CD4-positive, alpha-beta T cell treated with Interleukin-21 for 1 hour (primary cell): ENCODE measurements at regions not wholly inside any gene's neighbourhood (a gene's known extent, or its start where the extent isn't known, plus 50 kb on each side); places are given as distances from the start of the nearest gene placed in this dataset.

Experiments used
- DNase-seq: peaks from one replicate; pipeline ENCODE4 v3.0.0-alpha.2; 2020

DNA sequence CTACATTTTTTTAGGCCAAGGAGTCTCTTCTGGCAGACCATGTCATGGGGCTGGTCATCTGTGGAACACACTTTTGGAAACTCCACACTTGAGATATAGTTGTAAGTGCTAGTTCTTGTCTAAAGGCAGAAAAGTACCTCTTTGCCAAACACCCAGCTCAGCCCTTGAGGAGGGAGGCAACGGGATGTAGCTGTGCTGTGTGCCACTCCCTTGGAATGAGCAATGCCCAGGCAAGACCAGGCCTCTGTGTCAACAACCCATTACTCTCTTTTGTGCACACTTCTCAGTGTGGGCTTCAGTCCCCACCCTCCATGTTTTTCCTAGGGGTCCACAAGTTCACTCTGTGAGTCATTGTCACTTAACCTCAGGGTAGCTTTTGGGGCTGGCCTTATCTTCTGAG is 528.3 kb upstream of the CFAP20DC start:
- no peak for DNase-seq

DNA sequence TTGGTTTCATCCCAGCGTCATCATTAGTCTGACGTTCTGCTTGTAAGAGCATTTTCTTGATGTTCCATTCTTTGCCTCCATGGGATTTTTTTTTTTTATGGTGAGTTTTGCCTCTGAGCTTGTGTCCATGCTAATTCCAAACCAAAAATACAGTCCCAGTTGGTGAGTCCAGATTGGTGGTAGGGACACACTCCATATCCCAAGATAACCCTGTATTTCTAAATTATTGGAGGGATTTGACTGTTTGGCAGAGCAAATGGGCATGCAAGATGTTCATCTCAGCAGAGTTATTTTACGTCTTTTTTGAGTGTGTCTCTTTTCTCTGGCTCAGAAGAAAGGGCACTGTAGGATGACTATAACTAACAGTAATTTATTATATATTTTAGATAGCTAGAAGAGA is 526.8 kb upstream of the CFAP20DC start:
- no peak for DNase-seq

DNA sequence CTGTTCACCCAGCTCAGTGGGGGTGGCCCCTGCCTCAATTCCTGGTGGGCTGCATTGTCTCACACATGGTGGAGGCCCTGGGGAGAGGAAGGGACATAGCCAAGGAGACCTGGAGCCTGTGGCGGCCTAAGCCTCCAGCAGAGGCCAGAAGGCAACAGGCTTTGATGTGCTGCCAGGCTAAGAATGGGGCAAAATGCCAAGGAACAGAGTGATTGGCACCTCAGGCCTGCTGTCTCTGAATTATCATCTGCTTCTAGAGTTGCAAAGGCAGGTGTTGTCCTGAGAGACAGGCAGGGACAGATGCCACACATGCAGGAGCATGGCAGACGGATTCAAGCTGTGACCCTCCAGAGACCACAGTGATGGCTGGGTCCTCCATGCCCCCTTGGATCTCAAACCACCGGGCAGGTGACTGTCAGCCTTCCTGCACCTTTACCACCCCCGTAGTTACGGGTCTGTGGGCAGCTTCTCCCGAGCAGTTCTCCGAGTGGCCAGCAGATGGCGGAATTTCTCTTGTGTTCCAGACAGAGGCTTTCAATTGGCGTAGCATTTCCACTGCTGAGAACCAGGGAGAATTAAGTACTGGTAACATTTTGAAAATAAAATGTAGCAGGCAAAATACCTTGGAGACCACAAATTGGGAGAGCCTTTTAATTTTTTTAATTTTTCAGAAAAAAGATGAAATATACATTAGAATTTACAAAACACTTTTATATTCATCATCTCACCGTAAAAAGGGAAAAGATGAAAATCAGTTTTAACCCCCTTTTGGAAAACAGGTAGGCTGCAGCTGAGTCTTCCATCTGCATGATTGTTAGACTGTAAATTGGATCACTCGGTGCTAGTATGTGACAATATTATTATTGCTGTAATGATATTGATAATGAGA is 525.5 kb upstream of the CFAP20DC start:
- peak; percentile 83 for DNase-seq

DNA sequence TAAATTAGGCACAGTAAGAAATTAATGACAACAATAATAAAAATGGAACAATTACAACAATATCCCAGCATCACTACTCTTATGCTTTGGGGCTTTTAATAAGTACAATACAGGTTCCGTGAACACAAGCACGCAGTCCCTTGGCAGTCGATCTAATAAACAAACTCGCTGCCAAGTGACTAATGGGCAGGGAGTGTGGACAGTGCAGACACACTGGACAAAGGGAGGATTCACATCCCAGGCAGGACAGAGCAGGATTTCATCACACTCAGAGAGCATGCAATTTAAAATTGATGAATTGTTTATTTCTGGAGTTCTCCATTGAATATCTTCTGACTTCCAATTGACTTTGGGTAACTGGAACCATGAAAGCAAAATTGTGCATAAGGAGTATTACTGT is 524.1 kb upstream of the CFAP20DC start:
- DNase-seq = no peak

DNA sequence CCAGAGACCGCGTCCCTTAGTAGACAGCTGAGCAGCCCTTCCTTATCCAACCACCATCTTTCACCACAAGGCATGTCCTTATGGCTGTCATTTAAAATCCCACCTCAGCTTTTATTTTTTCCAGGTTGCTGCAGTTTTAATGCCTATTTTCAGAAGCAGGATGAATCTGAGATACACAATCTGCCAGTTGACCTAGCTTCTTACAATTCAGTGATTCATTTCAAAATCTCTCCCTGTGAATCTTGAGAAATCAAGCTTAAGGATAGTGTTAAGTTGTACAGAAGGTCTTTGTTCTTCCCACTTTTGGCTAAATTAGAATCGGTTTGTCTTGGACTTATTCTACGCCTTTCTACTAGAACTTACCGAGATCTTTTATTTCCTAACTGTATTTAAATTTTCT is 522.3 kb upstream of the CFAP20DC start:
- no peak for DNase-seq

DNA sequence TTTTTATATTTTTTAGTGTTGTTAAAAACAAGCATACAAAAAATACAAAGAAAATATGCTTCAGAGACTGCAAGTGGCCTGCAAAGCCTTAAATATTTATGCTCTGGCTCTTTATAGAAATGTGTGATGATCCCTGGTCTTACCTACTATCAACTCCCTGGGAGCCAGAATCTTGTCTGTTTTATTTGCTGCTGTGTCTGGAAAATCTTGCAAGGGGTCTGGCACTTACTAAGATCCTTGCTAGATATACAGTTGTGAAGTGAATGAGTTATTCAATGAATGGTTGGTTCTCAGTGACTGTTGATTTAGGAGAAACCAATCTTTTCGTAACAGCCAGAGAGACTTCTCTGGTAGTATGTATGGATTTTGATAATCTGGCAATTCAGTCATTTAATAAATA is 521.0 kb upstream of the CFAP20DC start:
- DNase-seq = no peak

GRCh38 chr3:59567661-59568060 is 517.8 kb upstream of the CFAP20DC start:
- DNase-seq = no peak

DNA sequence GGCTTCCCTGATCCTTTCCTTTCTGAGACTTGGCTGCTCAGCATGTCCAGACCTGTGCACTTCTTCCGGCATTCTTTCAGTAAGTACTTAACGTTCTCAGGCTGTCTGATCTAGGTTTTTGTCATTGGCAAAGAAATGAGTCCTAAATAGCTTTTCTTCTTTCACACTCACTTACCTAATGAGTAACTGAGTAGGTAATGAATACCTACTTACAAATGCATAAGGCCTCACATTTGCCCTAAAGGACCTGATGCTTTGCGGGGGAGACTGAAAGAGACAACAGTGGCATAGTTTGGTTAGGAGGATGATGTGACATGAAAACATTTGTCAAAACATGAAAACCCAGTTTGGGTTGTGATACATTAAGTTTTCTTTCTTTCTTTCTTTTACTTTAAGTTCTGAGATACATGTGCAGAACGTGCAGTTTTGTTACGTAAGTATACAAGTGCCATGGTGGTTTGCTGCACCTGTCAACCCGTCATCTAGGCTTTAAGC is 516.7 kb upstream of the CFAP20DC start:
- DNase-seq = no peak

DNA sequence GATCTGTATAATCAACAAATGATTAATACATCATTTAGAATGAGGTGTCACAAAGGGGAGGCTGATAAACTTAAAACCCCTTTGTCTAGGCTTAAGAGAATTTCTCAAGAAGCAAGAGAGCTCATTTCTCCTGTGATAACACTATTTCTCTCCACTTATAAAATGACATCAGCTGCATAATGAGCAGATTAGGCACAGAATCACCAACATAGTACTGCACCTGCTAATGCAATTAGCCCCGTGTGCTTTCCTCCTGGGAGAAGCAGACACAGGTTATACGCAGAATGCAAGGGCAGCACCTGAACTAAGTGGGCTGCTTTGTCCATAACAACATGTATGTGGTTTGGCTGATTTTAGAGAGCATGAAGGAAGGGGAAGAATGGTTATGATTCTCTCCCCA is 515.3 kb upstream of the CFAP20DC start:
- no peak for DNase-seq

GRCh38 chr3:59563966-59564365 is 514.1 kb upstream of the CFAP20DC start:
- no peak for DNase-seq

DNA sequence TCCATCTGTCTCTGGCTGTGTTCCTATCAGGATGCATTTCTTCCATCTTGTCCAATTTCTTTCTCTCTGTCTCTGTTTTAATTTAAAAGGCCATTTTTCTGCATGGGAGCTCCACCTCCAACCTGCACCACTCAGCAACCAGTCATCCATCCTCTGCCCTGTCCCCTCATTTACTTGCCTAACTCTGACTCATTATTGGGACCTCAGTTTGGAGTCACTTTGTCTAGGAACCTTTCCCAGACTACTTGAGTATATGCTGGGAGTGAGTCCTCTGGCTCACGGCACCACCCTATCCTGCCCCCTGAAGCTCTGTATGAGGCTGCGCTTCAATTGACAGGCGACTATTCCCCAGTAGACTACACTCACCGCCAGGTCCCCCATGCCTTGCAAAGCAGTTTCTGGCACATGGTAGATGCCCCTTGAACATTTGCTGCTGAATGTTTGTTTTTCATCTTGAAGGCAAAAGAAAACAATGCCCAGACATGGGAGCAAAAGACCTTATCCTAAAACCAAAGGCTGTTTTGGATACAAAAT is 513.3 kb upstream of the CFAP20DC start:
- no peak for DNase-seq

DNA sequence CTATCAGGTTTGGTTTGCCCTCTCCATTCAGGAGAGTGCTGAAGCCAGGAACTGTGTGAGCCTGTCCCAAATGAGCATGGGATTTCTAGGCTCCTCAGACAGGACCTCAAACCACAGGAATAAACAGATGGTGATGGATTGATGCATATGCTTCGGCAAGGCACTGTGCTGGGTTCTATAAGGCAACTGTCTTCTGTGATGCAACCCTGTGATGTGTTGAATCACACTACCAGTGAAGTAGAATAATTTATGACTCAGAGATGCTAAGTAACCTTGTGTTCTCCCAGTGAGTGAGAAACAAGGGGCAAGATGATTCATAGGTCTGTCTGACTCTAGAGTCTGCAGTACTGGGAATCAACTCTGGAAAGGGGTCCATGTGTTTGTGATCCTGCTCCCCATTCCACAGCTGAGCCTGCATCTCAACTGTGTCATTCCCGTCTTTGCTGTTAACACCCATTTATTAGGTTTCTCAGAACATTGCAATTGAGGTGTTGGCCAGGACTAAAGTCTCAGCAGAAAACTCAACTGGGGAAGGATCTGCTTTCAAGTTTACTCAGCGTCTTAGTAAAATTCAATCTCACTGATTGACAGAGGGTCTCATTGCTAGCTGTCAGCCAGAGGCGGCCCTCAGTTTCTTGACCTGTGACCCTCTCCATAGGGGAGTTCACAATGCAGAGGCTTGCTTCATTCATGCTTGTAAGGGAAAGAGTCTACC is 510.1 kb upstream of the CFAP20DC start:
- no peak for DNase-seq

- DNase-seq = no peak
Observed at GRCh38 chr3:59558906-59559720, 509.3 kb upstream of the CFAP20DC start.

DNA sequence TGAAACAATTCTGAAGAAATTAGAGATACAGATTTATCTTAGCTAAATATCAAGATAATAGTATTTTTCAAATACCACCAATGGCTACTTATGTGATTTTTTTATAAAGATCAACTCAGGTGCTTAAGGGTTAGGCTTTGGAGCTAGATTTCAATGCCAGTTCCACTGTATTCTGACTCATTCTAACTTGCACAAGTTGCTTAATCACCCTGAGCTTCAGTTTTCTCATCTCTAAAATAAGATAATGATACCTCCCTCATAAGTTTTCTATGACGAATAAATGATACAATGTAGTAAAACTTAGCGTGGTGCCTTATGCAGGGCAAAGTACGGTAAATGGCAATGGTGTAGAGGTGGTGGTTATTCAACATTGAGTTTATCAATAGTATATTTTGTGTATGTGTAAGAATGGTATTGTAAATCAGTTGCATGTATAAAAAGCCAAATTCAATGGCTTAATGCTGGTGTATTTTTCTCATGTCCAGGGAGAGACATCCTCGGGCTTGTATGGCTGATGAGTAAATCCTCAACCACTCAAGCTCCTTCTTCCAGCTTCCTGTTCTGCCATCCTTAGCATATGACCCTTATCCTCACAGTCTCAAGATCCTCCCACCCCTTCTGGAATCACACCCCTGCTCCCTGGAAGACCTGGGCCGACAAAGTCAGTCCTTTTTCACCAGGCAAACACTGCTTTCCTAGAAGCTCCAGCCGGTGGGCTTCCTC is 505.9 kb upstream of the CFAP20DC start:
- no peak for DNase-seq

DNA sequence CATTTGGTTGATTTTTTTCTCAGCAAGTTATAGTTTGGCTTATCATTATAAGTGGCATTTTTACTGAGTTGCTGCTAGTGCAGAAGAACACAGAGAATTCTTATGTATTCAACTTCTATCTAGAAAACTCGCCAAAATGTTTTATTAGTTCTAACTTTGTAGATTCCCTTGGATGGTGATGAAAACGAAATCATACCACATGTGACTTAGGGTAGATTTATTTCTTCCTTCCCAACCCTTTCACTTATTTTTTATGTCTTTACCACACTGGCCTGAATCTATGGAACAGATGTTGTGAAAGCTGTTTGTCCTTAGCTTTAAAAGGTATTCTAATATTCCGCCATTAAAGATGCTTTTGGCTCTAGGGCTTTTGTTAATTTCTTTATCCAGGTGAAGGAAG is 503.3 kb upstream of the CFAP20DC start:
- DNase-seq = no peak

GRCh38 chr3:59551834-59552233 is 502.0 kb upstream of the CFAP20DC start:
- no peak for DNase-seq

GRCh38 chr3:59549962-59550361 is 500.1 kb upstream of the CFAP20DC start:
- no peak for DNase-seq

GRCh38 chr3:59547874-59548273 is 498.0 kb upstream of the CFAP20DC start:
- no peak for DNase-seq

GRCh38 chr3:59546522-59546921 is 496.7 kb upstream of the CFAP20DC start:
- no peak for DNase-seq

- DNase-seq = no peak
Observed at GRCh38 chr3:59545374-59545773, 495.5 kb upstream of the CFAP20DC start.

DNA sequence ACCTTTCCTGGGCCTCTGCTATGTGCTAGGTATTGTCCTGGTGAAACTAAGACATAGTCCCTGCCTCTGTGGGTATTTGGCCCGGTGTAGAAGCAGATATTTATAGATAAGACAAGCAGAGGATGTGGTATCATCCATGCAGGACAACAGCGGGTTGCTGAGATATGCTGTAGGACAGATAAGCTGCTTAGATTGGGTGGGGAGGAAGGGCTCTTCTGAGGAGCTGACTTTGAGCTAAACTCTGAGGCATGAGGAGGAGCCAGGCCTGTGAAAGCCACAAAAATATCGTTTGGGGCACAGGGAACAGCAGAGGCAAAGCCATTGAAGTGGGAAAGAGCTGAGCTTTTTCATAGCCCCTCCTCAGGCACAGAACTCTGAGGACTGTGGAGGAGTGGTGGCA is 492.5 kb upstream of the CFAP20DC start:
- DNase-seq = no peak

DNA sequence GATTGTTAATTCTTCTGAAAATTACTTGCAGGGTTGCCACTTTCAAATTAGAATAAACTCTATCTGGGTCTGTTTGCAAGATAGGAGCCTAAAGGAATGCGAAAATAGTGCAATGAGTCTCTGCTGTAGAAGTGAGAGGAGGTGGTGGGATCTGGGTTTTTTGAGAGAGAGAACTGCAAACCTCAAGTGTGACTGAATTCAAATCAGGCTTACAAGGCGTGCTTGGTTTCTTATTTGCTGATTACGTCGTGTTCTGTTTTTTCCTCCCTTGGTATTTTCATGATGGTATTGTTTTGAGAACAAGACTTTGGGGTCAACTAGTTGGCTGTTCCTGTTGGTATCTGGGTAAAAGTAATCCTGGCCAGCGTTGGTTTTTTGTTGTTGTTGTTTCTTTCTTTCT is 490.9 kb upstream of the CFAP20DC start:
- no peak for DNase-seq
